ENCODE measurements at regions not wholly inside any gene's neighbourhood (a gene's known extent, or its start where the extent isn't known, plus 50 kb on each side); places are given as distances from the start of the nearest gene placed in this dataset.
"Not testable (repeated sequence)": the region's sequence is repeated elsewhere in the genome, so short reads cannot be mapped to it uniquely, and the experiment has no call there.

GRCh38 chr2:91599000-91599399 is 2907.5 kb downstream of the RPIA start:
- TF ChIP-seq, protein P1, sequence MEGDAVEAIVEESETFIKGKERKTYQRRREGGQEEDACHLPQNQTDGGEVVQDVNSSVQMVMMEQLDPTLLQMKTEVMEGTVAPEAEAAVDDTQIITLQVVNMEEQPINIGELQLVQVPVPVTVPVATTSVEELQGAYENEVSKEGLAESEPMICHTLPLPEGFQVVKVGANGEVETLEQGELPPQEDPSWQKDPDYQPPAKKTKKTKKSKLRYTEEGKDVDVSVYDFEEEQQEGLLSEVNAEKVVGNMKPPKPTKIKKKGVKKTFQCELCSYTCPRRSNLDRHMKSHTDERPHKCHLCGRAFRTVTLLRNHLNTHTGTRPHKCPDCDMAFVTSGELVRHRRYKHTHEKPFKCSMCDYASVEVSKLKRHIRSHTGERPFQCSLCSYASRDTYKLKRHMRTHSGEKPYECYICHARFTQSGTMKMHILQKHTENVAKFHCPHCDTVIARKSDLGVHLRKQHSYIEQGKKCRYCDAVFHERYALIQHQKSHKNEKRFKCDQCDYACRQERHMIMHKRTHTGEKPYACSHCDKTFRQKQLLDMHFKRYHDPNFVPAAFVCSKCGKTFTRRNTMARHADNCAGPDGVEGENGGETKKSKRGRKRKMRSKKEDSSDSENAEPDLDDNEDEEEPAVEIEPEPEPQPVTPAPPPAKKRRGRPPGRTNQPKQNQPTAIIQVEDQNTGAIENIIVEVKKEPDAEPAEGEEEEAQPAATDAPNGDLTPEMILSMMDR (IDR thresholded peaks at IDR 0.05) = not testable (repeated sequence)
- TF ChIP-seq POLR2A (IDR thresholded peaks at IDR 0.05) = not testable (repeated sequence)

Data from esophagus squamous epithelium (tissue), 4 donors.